Mucosa of descending colon (tissue), 3 donors: ENCODE measurements at regions not wholly inside any gene's neighbourhood (a gene's known extent, or its start where the extent isn't known, plus 50 kb on each side); places are given as distances from the start of the nearest gene placed in this dataset.

ENCODE experiments used
- ATAC-seq: fragments of 200-7000 bp; cut with Tn5 transposase; one replicate; pipeline ENCODE4 v1.9.1; 2020; ENCODE audit warnings: mild to moderate bottlenecking, moderate library complexity
- DNase-seq, 3 donors: peaks; one replicate each; pipeline ENCODE4 v3.0.0-alpha.2; 2020
- H3K36me3 ChIP-seq: fragments of 200-600 bp; one replicate; pipeline ENCODE4 v1.8.0; 2021; ENCODE audit warnings: low read depth, mild to moderate bottlenecking
- H3K4me1 ChIP-seq: fragments of 200-600 bp; one replicate; pipeline ENCODE4 v1.8.0; 2021; ENCODE audit warnings: low read depth, mild to moderate bottlenecking
- H3K4me3 ChIP-seq: fragments of 200-600 bp; one replicate; pipeline ENCODE4 v1.8.0; 2021; ENCODE audit warnings: mild to moderate bottlenecking
- H3K9me3 ChIP-seq: fragments of 200-600 bp; one replicate; pipeline ENCODE4 v1.8.0; 2021; ENCODE audit warnings: mild to moderate bottlenecking
- CTCF ChIP-seq: fragments of 200-600 bp; IDR thresholded peaks from one replicate; pipeline ENCODE4 v1.8.0; 2022; ENCODE audit warnings: antibody characterized with exemption, mild to moderate bottlenecking
- intact Hi-C, 2 donors: fragments of 100-400 bp; cut with DNase I in 1 of 2; cut with micrococcal nuclease in 1 of 2; formaldehyde crosslinking; loops; one replicate each; pipeline versions ENCODE4 v1.11.0 to v1.11.1; 2022; cut with DNase I, micrococcal nuclease
- donor health status: DM: no; HTN: no; CAD: no; lungs with moderate emphysema.
- donor health status: DM: no; HTN: no; CAD: no.
- donor health status: DM: no; HTN: yes; CAD: no.

- no peaks in the 10 kb centered on the region for H3K4me1 ChIP-seq
- no peak for TF ChIP-seq CTCF
- H3K36me3 ChIP-seq: no peaks in the 10 kb centered on the region
- intact Hi-C loops: no loop called here
- DNase-seq (no peak), ATAC-seq (no peak)
- no peak overlapping the region for H3K4me3 ChIP-seq
- H3K9me3 ChIP-seq: no peaks in the 10 kb centered on the region
Observed at GRCh38 chr13:76397413-76397812, 488.8 kb downstream of the KCTD12 start.

- Histone ChIP-seq H3K4me1 (no peaks in the 10 kb centered on the region), H3K9me3 (no peaks in the 10 kb centered on the region), H3K36me3 (no peaks in the 10 kb centered on the region), H3K4me3 (no peak overlapping the region)
- no peak for TF ChIP-seq CTCF
- intact Hi-C loops: no loop called here
- DNase-seq: no peak
- ATAC-seq: no peak
Observed at GRCh38 chr13:76389321-76389720, 496.9 kb downstream of the KCTD12 start.

- H3K9me3 ChIP-seq: no peaks in the 10 kb centered on the region
- H3K4me3 ChIP-seq: no peak overlapping the region
- no peaks in the 10 kb centered on the region for H3K4me1 ChIP-seq
- intact Hi-C loops: no loop called here
- no peak for TF ChIP-seq CTCF
- ATAC-seq (no peak), DNase-seq (no peak)
- H3K36me3 ChIP-seq: no peaks in the 10 kb centered on the region
Observed at GRCh38 chr13:76387566-76387965, 498.6 kb downstream of the KCTD12 start.

GRCh38 chr13:76386321-76386720, 499.9 kb downstream of the KCTD12 start:
- DNase-seq (no peak), ATAC-seq (no peak)
- Histone ChIP-seq H3K9me3 (no peaks in the 10 kb centered on the region), H3K36me3 (no peaks in the 10 kb centered on the region), H3K4me1 (no peaks in the 10 kb centered on the region), H3K4me3 (no peak overlapping the region)
- no peak for TF ChIP-seq CTCF
- intact Hi-C loops: no loop called here

GRCh38 chr13:76385586-76385985, 500.6 kb downstream of the KCTD12 start:
- no peaks in the 10 kb centered on the region for H3K9me3 ChIP-seq
- TF ChIP-seq CTCF: no peak
- no peaks in the 10 kb centered on the region for H3K4me1 ChIP-seq
- no peak for DNase-seq
- intact Hi-C loops: no loop called here
- no peaks in the 10 kb centered on the region for H3K36me3 ChIP-seq
- H3K4me3 ChIP-seq: no peak overlapping the region
- ATAC-seq: no peak
